Chondrocyte (in vitro differentiated cells): ENCODE measurements at regions not wholly inside any gene's neighbourhood (a gene's known extent, or its start where the extent isn't known, plus 50 kb on each side); places are given as distances from the start of the nearest gene placed in this dataset.

Source experiments
- DNase-seq: peaks from one replicate; pipeline ENCODE4 v3.0.0; 2021; ENCODE audit warnings: mixed read lengths, low spot score
- H3K27ac Mint-ChIP-seq: one replicate; pipeline ENCODE4 v1.8.0; 2021; ENCODE audit warnings: mild to moderate bottlenecking, moderate library complexity, mixed read lengths; ENCODE audit not compliant: unreplicated experiment
- H3K27me3 Mint-ChIP-seq: 2 replicates; pipeline ENCODE4 v1.8.0; 2021; ENCODE audit warnings: low read depth, mixed read lengths
- H3K36me3 Mint-ChIP-seq: 2 replicates; pipeline ENCODE4 v1.8.0; 2021; ENCODE audit warnings: low read depth, mixed read lengths
- H3K4me1 Mint-ChIP-seq: 2 replicates; pipeline ENCODE4 v1.8.0; 2021; ENCODE audit warnings: low read depth, mild to moderate bottlenecking, mixed read lengths
- H3K4me3 Mint-ChIP-seq: one replicate; pipeline ENCODE4 v1.8.0; 2021; ENCODE audit warnings: mild to moderate bottlenecking, moderate library complexity, mixed read lengths; ENCODE audit not compliant: unreplicated experiment
- H3K9me3 Mint-ChIP-seq: 2 replicates; pipeline ENCODE4 v1.8.0; 2021; ENCODE audit warnings: low read depth, mixed read lengths
- TF ChIP-seq, protein P1 (sequence below): fragments of 200-600 bp; sonication (generic); IDR thresholded peaks from 2 replicates; pipeline ENCODE4 v1.5.0; 2021; ENCODE audit warnings: antibody characterized with exemption, mild to moderate bottlenecking, moderate library complexity

- no peak overlapping the region for H3K27ac Mint-ChIP-seq
- peaks cover 9% of the 10 kb centered on the region for H3K36me3 Mint-ChIP-seq
- no peaks in the 10 kb centered on the region for H3K27me3 Mint-ChIP-seq
- peaks cover 23% of the 10 kb centered on the region for H3K9me3 Mint-ChIP-seq
- H3K4me3 Mint-ChIP-seq = no peak overlapping the region
- TF ChIP-seq, protein P1, sequence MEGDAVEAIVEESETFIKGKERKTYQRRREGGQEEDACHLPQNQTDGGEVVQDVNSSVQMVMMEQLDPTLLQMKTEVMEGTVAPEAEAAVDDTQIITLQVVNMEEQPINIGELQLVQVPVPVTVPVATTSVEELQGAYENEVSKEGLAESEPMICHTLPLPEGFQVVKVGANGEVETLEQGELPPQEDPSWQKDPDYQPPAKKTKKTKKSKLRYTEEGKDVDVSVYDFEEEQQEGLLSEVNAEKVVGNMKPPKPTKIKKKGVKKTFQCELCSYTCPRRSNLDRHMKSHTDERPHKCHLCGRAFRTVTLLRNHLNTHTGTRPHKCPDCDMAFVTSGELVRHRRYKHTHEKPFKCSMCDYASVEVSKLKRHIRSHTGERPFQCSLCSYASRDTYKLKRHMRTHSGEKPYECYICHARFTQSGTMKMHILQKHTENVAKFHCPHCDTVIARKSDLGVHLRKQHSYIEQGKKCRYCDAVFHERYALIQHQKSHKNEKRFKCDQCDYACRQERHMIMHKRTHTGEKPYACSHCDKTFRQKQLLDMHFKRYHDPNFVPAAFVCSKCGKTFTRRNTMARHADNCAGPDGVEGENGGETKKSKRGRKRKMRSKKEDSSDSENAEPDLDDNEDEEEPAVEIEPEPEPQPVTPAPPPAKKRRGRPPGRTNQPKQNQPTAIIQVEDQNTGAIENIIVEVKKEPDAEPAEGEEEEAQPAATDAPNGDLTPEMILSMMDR = no peak
- peaks cover 44% of the 10 kb centered on the region for H3K4me1 Mint-ChIP-seq
- no peak for DNase-seq
These were observed 228.1 kb upstream of the TNRC6C start for GRCh38 chr17:77730376-77730775.

DNA sequence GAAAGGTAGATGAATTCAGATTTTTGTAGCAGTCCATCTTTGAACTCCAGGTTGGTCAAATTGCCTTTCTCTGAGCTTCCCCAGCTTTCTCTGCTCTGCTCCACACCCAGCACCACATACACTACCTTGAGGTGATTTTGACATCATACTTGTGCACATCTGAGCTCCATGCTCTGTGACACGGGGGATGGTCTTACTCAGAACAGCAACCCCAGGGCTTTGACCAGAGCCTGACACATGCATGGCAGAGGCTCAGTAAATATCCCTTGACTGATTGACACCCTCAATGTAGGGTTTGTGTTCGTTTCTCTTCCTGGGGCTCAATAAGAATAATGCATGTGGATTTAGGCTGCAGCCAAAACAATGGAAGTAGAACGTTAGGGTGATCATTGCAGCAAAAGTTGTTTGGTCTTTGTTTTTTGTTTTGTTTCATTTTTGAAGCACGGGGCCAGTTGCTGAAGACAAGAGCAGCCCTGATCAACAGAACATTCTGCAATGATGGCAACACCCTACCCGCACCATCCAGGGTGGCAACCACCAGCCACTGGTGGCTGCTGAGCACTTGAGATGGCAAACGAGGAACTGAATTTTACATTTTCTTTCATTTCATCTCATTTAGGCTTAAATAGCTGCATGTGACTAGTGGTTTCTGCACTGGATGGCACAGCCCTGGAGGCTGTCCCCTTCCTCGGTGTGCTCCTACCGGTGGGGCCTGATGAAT lies 224.8 kb upstream of the TNRC6C start:
- peaks cover 44% of the 10 kb centered on the region for H3K4me1 Mint-ChIP-seq
- no peaks in the 10 kb centered on the region for H3K27me3 Mint-ChIP-seq
- no peak overlapping the region for H3K4me3 Mint-ChIP-seq
- TF ChIP-seq, protein P1 = no peak
- no peak for DNase-seq
- H3K36me3 Mint-ChIP-seq = peaks cover 9% of the 10 kb centered on the region
- H3K9me3 Mint-ChIP-seq = peaks cover 23% of the 10 kb centered on the region
- no peak overlapping the region for H3K27ac Mint-ChIP-seq

- peak overlapping the region; percentile 19 for H3K4me3 Mint-ChIP-seq
- no peaks in the 10 kb centered on the region for H3K27me3 Mint-ChIP-seq
- H3K27ac Mint-ChIP-seq = peak overlapping the region; percentile 61
- H3K4me1 Mint-ChIP-seq = peaks cover 43% of the 10 kb centered on the region
- peaks cover 23% of the 10 kb centered on the region for H3K9me3 Mint-ChIP-seq
- no peak for DNase-seq
- TF ChIP-seq, protein P1 = peak; percentile 28
- peaks cover 9% of the 10 kb centered on the region for H3K36me3 Mint-ChIP-seq
These were observed 224.0 kb upstream of the TNRC6C start for GRCh38 chr17:77734371-77735080.

- no peaks in the 10 kb centered on the region for H3K27me3 Mint-ChIP-seq
- H3K9me3 Mint-ChIP-seq = peaks cover 19% of the 10 kb centered on the region
- no peak for DNase-seq
- H3K36me3 Mint-ChIP-seq = peaks cover 9% of the 10 kb centered on the region
- H3K4me1 Mint-ChIP-seq = peaks cover 38% of the 10 kb centered on the region
- TF ChIP-seq, protein P1 = no peak
- H3K4me3 Mint-ChIP-seq = no peak overlapping the region
- H3K27ac Mint-ChIP-seq = peak overlapping the region; percentile 61
These were observed 223.4 kb upstream of the TNRC6C start for GRCh38 chr17:77735081-77735565.

DNA sequence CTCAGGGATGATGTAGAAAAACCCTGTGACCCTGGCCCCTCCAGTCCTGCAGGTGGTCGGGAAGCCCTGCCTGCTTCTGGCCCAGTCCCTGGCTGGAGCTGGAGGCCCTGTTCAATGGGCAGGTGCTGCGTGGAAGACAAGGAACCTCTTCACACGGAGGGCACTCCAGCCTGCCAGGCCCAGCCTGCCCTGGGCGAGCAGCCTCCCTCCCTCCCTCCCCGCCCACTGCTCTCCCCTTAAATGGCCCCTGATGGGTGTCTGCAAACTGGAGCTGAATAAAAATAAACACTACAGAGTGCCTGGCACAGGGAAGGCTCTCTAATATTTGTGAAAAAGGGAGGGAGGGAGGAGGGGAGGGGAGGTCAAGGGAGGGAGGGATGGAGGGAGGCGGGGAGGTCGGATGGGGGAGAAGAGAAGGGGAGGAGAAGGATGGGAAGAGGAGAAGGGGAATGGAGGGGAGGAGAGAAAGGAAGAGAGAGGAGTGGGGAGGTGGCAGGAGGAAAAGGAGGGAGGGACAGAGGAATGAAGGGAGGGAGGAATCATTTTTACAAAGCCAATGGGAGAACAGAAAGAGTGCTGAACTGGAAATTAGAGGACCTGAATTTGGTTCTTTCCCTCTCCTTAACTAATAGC lies 222.8 kb upstream of the TNRC6C start:
- Mint-ChIP-seq H3K27ac (peak overlapping the region; percentile 22), H3K4me3 (no peak overlapping the region), H3K4me1 (peaks cover 38% of the 10 kb centered on the region), H3K27me3 (no peaks in the 10 kb centered on the region), H3K9me3 (peaks cover 18% of the 10 kb centered on the region), H3K36me3 (peaks cover 5% of the 10 kb centered on the region)
- TF ChIP-seq, protein P1 = no peak
- DNase-seq = no peak
